SH-SY5Y (cell line): ENCODE measurements at regions not wholly inside any gene's neighbourhood (a gene's known extent, or its start where the extent isn't known, plus 50 kb on each side); places are given as distances from the start of the nearest gene placed in this dataset.

Experiments used
- GATA2 ChIP-seq: IDR thresholded peaks from 2 replicates; pipeline ENCODE4 v1.6.1; 2011; ENCODE audit warnings: mild to moderate bottlenecking, low read depth, low read length
- GATA3 ChIP-seq: IDR thresholded peaks from 2 replicates; pipeline ENCODE4 v1.6.1; 2011; ENCODE audit warnings: low read depth, mild to moderate bottlenecking, low read length, moderate library complexity

DNA sequence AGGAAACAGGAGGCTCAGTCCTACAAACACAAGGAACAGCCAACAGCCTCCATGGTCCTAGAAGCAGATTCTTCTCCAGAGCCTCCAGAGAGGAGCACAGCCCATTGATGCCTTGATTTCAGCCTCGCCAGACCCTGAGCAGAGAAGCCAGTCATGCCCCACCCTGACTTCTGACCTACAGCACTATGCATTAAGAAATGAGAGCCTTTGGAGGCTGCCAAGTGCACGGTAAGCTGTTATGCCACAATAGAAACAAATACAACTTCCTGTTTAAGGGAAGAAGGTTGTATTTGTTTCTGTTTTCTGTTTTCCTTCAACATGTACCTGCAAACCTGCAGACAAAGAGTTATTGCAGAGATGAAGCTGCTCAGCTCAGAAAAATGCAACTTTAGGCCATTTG lies 181.3 kb upstream of the AGAP1 start:
- no peak for TF ChIP-seq GATA2
- TF ChIP-seq GATA3, result no peak
